Left lung (tissue), 4 donors: ENCODE measurements at regions not wholly inside any gene's neighbourhood (a gene's known extent, or its start where the extent isn't known, plus 50 kb on each side); places are given as distances from the start of the nearest gene placed in this dataset.

Source experiments
- ATAC-seq: fragments of 200-7000 bp; cut with Tn5 transposase; one replicate; pipeline ENCODE4 v1.9.1; 2020; ENCODE audit warnings: moderate library complexity
- DNase-seq, 4 donors: peaks; one replicate each; pipeline ENCODE4 v3.0.0-alpha.2; 2013 to 2020
- H3K27ac ChIP-seq, 2 donors: fragments of 200-600 bp; sonication (generic) in 1 of 2; one replicate each; pipeline versions ENCODE4 v1.5.0 to v1.8.0; 2020 to 2021
- H3K27me3 ChIP-seq, 2 donors: fragments of 200-600 bp; sonication (generic) in 1 of 2; one replicate each; pipeline versions ENCODE4 v1.5.0 to v1.8.0; 2020 to 2021
- H3K36me3 ChIP-seq, 2 donors: fragments of 200-600 bp; sonication (generic) in 1 of 2; one replicate each; pipeline versions ENCODE4 v1.5.0 to v1.8.0; 2020 to 2021
- H3K4me1 ChIP-seq, 2 donors: fragments of 200-600 bp; one replicate each; pipeline ENCODE4 v1.8.0; 2021
- H3K4me3 ChIP-seq, 2 donors: fragments of 200-600 bp; sonication (generic) in 1 of 2; one replicate each; pipeline versions ENCODE4 v1.5.0 to v1.8.0; 2020 to 2021; ENCODE audit warnings: mild to moderate bottlenecking in 1 of 2
- H3K9me3 ChIP-seq, 2 donors: fragments of 200-600 bp; sonication (generic) in 1 of 2; one replicate each; pipeline versions ENCODE4 v1.5.0 to v1.8.0; 2020 to 2021
- intact Hi-C, 2 donors: fragments of 100-400 bp; cut with DNase I; formaldehyde crosslinking; loops; one replicate each; pipeline versions ENCODE4 v1.11.2 to v1.14.2; 2022
- TF ChIP-seq, protein P1 (sequence below), 2 donors: fragments of 200-600 bp; sonication (generic) in 1 of 2; IDR thresholded peaks; one replicate each; pipeline versions ENCODE4 v1.5.0 to v1.8.0; 2021; ENCODE audit warnings: antibody characterized with exemption in 2 of 2
- donor health status: DM: no; HTN: yes; CAD: no.
- donor health status: DM: no; HTN: no; CAD: no.

DNA sequence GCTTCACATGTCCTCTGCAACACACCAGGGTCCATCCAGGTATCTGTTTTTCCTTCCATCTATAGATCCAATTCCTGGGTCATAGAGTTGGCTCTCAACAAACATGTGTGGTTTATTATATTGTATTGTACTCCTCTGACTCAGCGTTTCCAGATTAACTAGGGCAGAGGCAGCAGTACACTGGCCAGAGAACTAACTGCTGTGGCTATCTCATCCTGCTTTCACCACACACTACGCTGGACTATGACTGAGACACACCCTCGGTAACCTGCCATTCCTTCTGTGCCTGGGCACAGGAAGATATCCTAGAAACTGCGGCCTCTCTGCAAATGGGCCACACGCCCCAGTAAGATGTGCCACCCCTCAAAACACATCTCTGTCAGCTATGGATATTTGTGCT is 159.8 kb upstream of the STK17B start:
- H3K27me3 ChIP-seq: no peaks in the 10 kb centered on the region
- H3K9me3 ChIP-seq: no peaks in the 10 kb centered on the region
- no peaks in the 10 kb centered on the region for H3K36me3 ChIP-seq
- ATAC-seq (peak; percentile 68), DNase-seq (no peak)
- H3K4me3 ChIP-seq: no peak overlapping the region
- intact Hi-C loops: no loop called here
- TF ChIP-seq, protein P1, sequence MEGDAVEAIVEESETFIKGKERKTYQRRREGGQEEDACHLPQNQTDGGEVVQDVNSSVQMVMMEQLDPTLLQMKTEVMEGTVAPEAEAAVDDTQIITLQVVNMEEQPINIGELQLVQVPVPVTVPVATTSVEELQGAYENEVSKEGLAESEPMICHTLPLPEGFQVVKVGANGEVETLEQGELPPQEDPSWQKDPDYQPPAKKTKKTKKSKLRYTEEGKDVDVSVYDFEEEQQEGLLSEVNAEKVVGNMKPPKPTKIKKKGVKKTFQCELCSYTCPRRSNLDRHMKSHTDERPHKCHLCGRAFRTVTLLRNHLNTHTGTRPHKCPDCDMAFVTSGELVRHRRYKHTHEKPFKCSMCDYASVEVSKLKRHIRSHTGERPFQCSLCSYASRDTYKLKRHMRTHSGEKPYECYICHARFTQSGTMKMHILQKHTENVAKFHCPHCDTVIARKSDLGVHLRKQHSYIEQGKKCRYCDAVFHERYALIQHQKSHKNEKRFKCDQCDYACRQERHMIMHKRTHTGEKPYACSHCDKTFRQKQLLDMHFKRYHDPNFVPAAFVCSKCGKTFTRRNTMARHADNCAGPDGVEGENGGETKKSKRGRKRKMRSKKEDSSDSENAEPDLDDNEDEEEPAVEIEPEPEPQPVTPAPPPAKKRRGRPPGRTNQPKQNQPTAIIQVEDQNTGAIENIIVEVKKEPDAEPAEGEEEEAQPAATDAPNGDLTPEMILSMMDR (IDR thresholded peaks at IDR 0.05): no peak
- peak overlapping the region in 1 of 2 donors; percentile 51 for H3K27ac ChIP-seq
- H3K4me1 ChIP-seq: peaks cover 0 to 13% of the 10 kb centered on the region in 2 donors

DNA sequence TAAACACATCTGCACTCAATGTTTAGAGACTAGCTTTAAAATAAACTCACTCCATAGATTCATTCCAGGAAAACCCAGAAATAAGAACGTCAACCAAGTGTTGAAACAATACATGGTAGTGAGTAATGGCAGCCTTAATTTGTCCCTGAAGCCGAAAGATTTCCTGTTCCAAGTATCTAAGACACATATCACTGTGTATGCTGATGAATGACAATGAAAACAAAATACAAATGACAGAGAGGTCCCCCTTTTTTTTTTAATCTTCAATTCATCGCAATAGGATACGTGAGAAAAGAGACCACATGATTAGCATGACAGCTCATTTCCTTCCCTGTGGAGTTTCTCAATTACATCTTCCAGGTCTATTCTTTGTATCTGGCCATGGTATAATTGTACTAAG is 160.5 kb upstream of the STK17B start:
- no peak overlapping the region for H3K4me3 ChIP-seq
- no peaks in the 10 kb centered on the region for H3K36me3 ChIP-seq
- intact Hi-C loops: no loop called here
- H3K27me3 ChIP-seq: no peaks in the 10 kb centered on the region
- peak in 1 of 4 donors; percentile 6 for DNase-seq
- no peaks in the 10 kb centered on the region for H3K9me3 ChIP-seq
- H3K4me1 ChIP-seq: peaks cover 0 to 13% of the 10 kb centered on the region in 2 donors
- ATAC-seq: no peak
- TF ChIP-seq, protein P1 (IDR thresholded peaks at IDR 0.05): no peak
- peak overlapping the region in 1 of 2 donors; percentile 51 for H3K27ac ChIP-seq

GRCh38 chr2:196333397-196333796 is 162.0 kb upstream of the STK17B start:
- no peaks in the 10 kb centered on the region for H3K27me3 ChIP-seq
- H3K27ac ChIP-seq: no peak overlapping the region
- no peak overlapping the region for H3K4me3 ChIP-seq
- intact Hi-C loops: no loop called here
- H3K4me1 ChIP-seq: peaks cover 0 to 13% of the 10 kb centered on the region in 2 donors
- no peaks in the 10 kb centered on the region for H3K9me3 ChIP-seq
- no peaks in the 10 kb centered on the region for H3K36me3 ChIP-seq
- no peak for DNase-seq
- TF ChIP-seq, protein P1 (IDR thresholded peaks at IDR 0.05): no peak
- ATAC-seq: no peak

DNA sequence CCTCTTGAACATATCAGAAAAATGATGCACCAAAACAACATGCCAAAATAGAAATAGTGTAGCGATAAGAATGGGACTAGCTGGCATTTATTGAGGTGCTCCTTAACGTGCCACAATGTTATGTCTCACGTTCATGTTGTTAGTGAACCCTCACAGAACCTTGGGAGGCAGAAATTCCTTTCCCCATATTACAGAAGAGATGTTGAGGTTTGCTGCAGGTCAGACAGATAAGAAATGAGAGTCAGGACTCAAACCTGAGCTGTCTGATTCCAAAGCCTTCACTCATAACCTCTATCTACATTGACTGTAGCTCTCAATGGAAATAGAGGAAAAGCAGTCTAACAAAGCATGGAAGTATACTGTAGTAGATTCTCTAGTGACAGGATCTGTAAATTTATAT is 163.3 kb upstream of the STK17B start:
- intact Hi-C loops: no loop called here
- no peak for DNase-seq
- Histone ChIP-seq H3K9me3 (no peaks in the 10 kb centered on the region), H3K27ac (no peak overlapping the region), H3K4me3 (no peak overlapping the region), H3K4me1 (peaks cover 0 to 13% of the 10 kb centered on the region in 2 donors), H3K36me3 (no peaks in the 10 kb centered on the region), H3K27me3 (no peaks in the 10 kb centered on the region)
- TF ChIP-seq, protein P1 (IDR thresholded peaks at IDR 0.05): no peak
- no peak for ATAC-seq

- Histone ChIP-seq H3K4me1 (peaks cover 0 to 11% of the 10 kb centered on the region in 2 donors), H3K36me3 (no peaks in the 10 kb centered on the region), H3K9me3 (no peaks in the 10 kb centered on the region), H3K27me3 (no peaks in the 10 kb centered on the region), H3K27ac (no peak overlapping the region), H3K4me3 (no peak overlapping the region)
- no peak for DNase-seq
- TF ChIP-seq, protein P1 (IDR thresholded peaks at IDR 0.05): no peak
- intact Hi-C loops: no loop called here
- ATAC-seq: no peak
Observed at GRCh38 chr2:196335221-196335634, 163.8 kb upstream of the STK17B start.
